GM21619 (cell line): ENCODE measurements at regions not wholly inside any gene's neighbourhood (a gene's known extent, or its start where the extent isn't known, plus 50 kb on each side); places are given as distances from the start of the nearest gene placed in this dataset.

ENCODE experiments used
- ATAC-seq: cut with Tn5 transposase; IDR thresholded peaks from one replicate; pipeline ENCODE4 v1.9.1; 2021; ENCODE audit not compliant: unreplicated experiment

- no peak for ATAC-seq
Measured at GRCh38 chr5:74324556-74324955, 316.0 kb downstream of the ENC1 start.

GRCh38 chr5:74322944-74323343, 317.6 kb downstream of the ENC1 start:
- no peak for ATAC-seq

GRCh38 chr5:74322191-74322590, 318.3 kb downstream of the ENC1 start:
- no peak for ATAC-seq

- ATAC-seq: no peak
Measured at GRCh38 chr5:74321326-74321725, 319.2 kb downstream of the ENC1 start.

GRCh38 chr5:74320526-74320925, 320.0 kb downstream of the ENC1 start:
- no peak for ATAC-seq

GRCh38 chr5:74319076-74319475, 321.5 kb downstream of the ENC1 start:
- no peak for ATAC-seq

- ATAC-seq: no peak
Measured at GRCh38 chr5:74316064-74316603, 324.4 kb downstream of the ENC1 start.

GRCh38 chr5:74314906-74315305, 325.6 kb downstream of the ENC1 start:
- ATAC-seq: no peak

- no peak for ATAC-seq
Measured at GRCh38 chr5:74313896-74314295, 326.6 kb downstream of the ENC1 start.

GRCh38 chr5:74312746-74313145, 327.8 kb downstream of the ENC1 start:
- ATAC-seq: no peak

GRCh38 chr5:74311961-74312360, 328.6 kb downstream of the ENC1 start:
- ATAC-seq: no peak

GRCh38 chr5:74310997-74311930, 329.3 kb downstream of the ENC1 start:
- ATAC-seq: no peak

GRCh38 chr5:74310386-74310785, 330.1 kb downstream of the ENC1 start:
- no peak for ATAC-seq

- ATAC-seq: no peak
Measured at GRCh38 chr5:74309050-74309449, 331.5 kb downstream of the ENC1 start.

GRCh38 chr5:74306845-74307244, 333.7 kb downstream of the ENC1 start:
- ATAC-seq: no peak

GRCh38 chr5:74304536-74304935, 336.0 kb downstream of the ENC1 start:
- no peak for ATAC-seq

GRCh38 chr5:74303578-74303977, 336.9 kb downstream of the ENC1 start:
- no peak for ATAC-seq

- no peak for ATAC-seq
Measured at GRCh38 chr5:74301576-74301975, 339.0 kb downstream of the ENC1 start.

GRCh38 chr5:74300808-74301389, 339.6 kb downstream of the ENC1 start:
- ATAC-seq: no peak

GRCh38 chr5:74299833-74300232, 340.7 kb downstream of the ENC1 start:
- no peak for ATAC-seq

- no peak for ATAC-seq
Measured at GRCh38 chr5:74296685-74297408, 343.7 kb downstream of the ENC1 start.

GRCh38 chr5:74295676-74296075, 344.9 kb downstream of the ENC1 start:
- ATAC-seq: no peak
